ENCODE measurements at regions not wholly inside any gene's neighbourhood (a gene's known extent, or its start where the extent isn't known, plus 50 kb on each side); places are given as distances from the start of the nearest gene placed in this dataset.

DNA sequence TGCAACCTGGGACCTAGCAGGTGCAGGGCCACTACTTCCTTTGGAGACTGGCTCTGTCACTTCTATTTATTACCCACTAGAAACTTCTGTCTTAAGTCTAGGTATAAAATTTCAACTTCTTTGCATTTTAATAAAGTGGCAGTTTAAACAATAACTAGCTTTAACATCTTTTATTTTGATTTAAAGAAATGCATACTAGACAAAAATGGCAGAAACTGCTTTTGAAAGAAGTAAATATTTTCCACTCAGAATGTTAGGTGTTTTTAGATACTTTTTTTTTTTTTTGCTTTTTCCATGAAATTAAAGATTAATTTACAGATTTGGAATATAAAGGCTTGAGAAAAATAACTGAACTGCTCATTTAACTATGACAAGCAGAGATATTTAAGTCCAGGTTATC is 1477.6 kb downstream of the KCNT2 start:
- TF ChIP-seq, protein P1, sequence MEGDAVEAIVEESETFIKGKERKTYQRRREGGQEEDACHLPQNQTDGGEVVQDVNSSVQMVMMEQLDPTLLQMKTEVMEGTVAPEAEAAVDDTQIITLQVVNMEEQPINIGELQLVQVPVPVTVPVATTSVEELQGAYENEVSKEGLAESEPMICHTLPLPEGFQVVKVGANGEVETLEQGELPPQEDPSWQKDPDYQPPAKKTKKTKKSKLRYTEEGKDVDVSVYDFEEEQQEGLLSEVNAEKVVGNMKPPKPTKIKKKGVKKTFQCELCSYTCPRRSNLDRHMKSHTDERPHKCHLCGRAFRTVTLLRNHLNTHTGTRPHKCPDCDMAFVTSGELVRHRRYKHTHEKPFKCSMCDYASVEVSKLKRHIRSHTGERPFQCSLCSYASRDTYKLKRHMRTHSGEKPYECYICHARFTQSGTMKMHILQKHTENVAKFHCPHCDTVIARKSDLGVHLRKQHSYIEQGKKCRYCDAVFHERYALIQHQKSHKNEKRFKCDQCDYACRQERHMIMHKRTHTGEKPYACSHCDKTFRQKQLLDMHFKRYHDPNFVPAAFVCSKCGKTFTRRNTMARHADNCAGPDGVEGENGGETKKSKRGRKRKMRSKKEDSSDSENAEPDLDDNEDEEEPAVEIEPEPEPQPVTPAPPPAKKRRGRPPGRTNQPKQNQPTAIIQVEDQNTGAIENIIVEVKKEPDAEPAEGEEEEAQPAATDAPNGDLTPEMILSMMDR (IDR thresholded peaks at IDR 0.05), result no peak
- TF ChIP-seq POLR2A (IDR thresholded peaks at IDR 0.05), result no peak
- no peak for TF ChIP-seq POLR2AphosphoS5 (IDR thresholded peaks at IDR 0.05)
